SHP77 treated with DMSO at 0.1 percent for 48 hours (cell line): ENCODE measurements at regions not wholly inside any gene's neighbourhood (a gene's known extent, or its start where the extent isn't known, plus 50 kb on each side); places are given as distances from the start of the nearest gene placed in this dataset.
"Not testable (repeated sequence)": the region's sequence is repeated elsewhere in the genome, so short reads cannot be mapped to it uniquely, and the experiment has no call there.

Experiments
- DNase-seq: peaks from one replicate; lab custom pipeline; 2025; lab: John Stamatoyannopoulos, UW

DNA sequence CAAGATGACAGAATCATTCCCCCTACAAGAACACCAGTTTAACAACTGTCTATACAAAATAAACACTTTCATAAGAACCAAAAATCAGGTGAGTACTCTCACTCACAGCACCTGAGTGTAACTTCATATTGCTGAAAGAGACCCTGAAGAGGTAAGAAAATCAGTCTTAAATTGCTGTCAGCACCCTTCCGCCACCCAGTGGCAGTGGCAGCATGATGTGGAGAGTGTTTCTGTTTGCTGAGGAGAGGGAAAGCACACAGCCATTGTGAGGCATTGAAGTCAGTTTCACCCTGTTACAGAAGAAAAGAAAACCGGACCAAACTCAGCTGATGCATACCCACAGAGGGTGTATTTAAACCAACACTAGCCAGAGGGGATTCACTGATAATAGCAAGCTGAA lies 1240.8 kb upstream of the CRIM1 start:
- DNase-seq, result no peak

DNA sequence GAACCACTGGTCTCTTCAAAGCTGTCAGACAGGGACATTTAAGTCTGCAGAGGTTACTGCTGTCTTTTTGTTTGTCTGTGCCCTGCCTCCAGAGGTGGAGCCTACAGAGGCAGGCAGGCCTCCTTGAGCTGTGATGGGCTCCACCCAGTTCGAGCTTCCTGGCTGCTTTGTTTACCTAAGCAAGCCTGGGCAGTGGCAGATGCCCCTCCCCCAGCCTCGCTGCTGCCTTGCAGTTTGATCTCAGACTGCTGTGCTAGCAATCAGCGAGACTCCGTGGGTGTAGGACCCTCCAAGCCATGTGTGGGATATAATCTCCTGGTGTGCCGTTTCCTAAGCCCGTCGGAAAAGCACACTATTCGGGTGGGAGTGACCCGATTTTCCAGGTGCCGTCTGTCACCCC lies 1243.2 kb upstream of the CRIM1 start:
- not testable (repeated sequence) for DNase-seq

DNA sequence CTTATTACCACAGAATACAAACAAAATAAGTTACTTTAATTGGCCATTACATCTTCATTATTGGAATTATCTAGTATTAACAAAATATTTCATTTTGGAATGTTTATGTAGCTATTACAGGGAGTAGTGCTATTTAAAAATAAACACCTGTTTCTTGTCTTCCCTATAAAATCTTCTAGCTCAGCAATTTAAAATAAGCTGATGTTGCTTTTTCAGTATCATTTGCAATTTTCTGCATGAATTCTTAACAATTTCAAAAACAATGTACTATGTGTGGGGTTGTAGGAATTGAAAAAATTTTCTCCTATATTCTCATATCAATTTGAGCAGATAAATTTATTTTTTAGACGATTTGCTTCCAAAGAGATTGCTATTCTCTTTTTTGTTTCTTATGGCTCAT lies 1251.3 kb upstream of the CRIM1 start:
- DNase-seq, result no peak

DNA sequence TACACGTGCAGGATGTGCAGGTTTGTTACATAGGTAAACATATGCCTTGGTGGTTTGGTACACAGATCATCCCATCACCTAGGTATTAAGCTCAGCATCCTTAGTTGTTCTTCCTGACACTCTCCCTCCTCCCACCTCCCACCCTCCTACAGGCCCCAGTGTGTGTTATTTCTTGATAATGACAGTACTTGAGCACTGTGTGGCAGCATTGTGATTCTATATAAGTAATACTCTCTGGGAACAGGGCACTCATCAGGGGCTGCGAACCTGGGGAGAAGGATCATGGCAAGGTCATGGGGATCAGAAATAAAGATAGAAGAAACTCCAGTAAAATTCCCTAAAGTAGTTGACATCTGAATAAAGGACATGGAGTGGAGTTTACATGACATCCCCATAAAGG lies 1256.2 kb upstream of the CRIM1 start:
- no peak for DNase-seq

DNA sequence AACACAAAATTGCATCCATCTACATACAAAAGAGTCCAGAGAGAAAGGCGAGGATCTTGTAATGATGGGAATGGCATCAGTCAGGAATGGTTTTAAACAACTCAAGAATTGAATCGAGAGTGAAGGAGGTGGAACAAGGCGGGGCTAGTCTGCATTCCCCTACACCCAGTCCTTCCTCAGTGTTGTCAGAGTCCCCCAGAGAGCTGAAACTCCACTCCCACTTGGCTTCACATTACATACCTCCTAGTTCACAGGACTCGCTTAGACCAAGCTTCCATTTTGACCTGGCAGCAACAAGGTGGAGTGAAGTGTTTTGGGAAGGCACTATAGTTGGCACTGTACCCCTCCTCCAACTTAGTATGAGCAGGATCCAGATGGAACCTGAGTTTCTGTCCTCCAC lies 1273.5 kb upstream of the CRIM1 start:
- DNase-seq, result no peak

DNA sequence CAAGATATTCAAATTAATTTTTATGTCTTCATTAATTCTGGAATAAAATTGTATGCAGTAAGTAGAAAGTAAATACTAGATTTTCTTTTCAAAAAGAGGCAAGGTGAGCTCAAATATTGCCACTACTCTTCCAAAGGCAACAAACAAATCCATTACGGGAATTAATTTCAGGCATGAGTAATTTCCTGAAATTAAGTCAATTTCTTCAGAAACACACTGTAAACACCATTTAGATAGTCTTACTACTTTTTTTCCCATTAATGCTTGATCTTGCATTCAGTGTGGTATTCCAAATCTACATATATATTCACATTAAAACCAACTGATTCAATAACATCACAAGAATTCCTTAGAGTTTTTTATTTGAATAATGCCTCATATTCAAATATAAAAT lies 1274.0 kb upstream of the CRIM1 start:
- DNase-seq, result no peak

DNA sequence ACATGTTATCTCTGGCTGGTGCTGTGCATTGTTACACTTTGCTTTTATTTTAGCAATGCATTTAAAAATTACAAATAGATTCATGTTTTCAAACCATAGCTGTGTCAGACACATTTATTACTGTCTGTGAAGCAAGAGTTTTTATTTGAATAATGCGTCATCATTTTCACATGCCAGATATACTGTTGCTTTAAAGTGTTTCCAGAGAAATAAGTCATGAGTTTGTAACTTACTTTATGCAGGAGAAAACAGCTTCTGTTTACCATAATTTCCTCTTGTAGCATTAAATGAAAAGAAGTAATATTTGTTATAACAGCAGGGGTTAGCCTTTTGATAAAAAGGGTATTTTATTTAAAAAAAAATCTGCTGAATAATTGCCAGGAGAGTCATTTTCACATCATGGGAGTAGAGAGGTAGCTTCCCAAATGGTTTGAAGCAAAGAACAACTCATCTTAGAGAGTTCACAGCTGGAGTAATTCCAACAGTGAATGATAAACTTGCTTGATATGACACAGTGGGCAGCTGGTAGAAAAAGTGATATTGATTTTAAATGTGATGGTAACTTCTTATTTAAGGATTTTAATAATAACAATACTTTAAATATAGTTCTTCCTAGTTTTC lies 1274.5 kb upstream of the CRIM1 start:
- DNase-seq, result no peak

DNA sequence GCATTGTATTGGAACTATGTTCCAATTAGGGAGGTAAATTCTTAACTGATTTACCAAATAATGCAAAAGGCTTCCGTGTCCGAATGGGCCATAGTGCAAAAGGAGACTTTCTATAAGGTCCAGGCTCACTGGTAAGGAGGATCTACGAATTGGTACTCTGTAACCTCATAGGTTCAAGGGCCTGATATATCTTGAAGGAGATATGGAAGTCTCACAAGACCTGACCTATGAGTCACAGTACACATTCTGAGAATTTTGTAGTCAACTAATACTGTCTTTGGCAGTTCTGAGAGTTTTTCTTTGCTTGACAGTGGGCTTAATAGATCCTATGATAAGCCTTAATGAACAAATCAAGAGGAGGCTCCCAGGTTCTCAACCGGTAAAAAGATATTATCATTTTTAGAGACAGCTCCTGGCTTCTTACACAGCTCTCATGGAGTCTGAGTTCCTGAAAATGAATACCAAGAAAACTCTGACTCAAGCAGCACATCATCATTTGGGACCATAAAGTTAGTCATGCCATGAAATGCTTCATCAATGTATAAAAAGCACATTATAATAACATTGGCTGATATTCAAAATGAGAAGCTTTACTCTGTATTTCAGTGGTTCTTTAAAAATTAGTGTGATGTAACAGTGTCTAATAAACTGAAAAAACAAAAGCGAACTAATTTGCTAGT lies 1275.2 kb upstream of the CRIM1 start:
- no peak for DNase-seq

DNA sequence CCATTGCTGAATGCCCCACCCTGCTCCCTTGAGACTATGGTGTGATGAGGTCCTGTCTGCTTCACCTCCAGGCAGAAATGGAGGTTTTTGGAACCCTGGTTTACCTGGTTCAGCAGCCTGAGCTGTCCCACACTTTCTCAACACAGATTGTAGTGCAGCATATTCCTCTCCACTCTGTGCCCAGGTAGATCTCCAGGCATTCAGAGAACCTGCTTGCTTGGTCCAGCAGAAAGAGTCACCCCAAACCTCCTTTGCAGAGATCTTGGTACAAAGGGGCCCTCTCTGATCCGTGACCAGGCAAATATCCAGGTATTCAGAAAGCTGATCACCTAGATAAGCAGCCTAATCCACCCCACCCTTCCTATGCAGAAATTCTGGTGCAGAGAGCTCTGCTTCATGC lies 1288.2 kb upstream of the CRIM1 start:
- no peak for DNase-seq

DNA sequence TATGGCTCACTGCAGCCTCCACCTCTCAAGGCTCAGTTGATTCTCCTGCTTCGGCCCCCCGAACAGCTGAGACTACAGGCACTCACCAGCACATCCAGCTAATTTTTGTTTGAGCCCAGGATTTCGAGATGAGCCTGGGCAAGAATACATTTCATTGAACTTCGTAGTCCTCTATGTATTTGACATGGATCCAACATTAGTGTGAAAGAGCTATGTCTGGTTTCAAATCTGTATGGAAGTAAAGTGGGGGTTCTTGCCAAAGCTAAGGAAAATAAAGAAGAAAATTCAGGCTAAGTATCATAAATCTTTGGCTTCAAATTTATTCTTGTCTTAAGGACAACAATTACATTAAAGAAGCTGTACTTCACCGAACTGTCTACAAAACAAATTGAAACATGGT lies 1291.7 kb upstream of the CRIM1 start:
- no peak for DNase-seq

DNA sequence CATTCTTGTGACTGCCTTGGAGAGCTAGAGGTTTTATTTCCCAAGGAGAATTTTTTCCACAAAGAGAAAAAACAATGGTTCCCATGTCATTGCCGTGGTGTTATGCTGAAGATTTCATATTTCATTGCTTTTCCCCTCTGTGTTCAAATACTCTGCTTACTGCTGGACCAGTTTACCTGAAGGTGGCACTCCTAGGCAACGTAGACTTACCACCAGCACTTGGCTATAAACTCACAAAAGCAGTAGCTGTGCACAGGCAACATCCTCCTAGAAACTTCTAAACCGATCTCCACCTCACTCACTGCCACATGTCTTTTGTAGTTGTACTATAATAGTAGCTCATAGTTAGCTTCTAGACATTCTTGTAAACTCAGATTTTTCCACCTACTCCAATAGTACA lies 1319.7 kb upstream of the CRIM1 start:
- DNase-seq, result no peak

DNA sequence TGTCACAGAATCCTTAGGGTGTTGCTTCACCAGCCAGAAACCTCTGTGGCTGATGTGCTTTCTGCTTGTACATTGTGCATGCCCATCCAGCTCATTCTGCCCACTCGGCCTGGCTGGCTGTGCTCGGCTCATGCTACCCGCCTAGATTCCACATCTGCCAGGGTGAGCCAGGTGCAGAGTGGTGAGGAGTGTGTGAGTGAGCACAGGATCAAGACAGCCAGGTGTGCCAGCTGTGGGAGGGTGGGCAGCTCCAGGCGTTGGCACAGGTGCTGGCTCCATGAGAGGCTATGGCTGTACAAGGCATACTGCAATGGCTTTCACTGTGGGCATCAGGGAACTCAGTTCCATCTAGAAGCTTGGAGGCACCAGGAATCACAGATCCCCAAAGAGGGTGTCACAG lies 1321.8 kb upstream of the CRIM1 start:
- no peak for DNase-seq

DNA sequence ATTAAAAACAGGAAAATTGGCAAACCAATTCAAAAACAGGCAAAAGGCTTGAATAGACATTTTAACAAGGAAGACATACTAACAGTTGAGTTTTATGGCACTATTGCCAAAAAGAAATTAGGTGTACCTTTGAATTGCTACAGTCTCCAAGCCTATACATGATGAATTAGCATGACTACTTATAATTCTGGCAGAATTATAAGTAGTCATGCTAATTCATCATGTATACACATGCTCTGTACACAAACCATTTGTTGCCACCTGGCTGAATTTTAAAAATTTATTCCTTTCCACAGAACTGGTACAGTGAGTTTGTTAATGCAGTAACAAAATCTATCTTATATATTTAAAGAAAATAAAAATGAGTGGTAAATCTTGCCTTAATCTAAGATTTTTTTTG lies 1332.0 kb upstream of the CRIM1 start:
- DNase-seq, result no peak

DNA sequence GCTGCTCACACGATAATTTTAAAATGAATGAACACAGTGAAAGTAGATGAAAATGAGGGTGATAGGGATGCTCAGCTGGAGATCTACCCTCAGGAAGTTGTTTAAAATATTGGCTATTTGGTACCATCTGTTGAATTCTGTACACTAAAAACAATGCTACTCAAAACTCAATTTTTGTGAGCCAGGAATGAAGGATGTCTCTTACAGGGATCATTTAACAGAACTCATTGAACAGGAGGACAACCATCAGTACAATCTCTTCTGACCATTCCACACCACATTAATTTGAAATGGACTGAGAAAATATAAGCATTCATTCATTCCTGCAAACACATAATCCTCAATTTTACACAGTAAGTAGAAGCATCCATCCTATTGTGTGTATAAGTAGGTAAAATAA lies 1355.1 kb upstream of the CRIM1 start:
- DNase-seq, result no peak

DNA sequence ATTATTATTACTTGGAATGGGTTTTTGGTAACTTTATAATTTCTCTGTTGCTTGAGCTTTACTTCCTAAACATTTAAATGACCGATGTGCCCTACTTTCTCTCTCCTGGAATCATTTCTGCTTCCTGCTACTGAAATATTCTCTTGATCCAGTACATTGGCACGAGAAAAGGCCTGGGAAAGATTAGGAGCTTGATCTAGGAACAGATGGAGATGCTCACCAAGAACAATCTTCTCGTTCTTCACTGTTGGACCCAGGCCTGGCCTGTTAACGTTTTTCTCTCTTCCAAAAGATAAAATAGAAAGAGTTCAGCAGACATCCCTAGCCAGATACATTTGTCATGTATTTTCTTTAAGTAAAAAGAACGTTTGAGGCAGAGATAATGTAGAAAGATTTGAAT lies 1356.8 kb upstream of the CRIM1 start:
- no peak for DNase-seq

DNA sequence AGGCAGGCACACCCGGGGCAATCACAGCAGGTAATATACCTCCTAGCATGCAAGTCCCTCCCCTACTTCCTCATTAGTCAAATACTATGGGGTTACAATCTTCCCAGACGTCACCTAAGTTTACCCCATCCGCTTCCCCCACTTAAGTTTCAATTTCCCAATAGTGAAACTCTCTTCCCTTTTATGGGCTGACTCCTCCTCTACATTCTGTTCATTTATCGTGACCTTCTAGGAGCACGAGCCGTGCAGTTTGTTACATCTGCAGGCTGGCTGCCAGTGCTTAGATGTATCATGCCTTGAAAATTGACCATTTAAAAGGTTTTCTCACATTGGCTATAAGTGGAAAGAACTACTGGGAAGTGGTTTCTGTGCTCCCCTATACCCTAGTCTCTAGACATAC lies 1357.8 kb upstream of the CRIM1 start:
- DNase-seq, result no peak

DNA sequence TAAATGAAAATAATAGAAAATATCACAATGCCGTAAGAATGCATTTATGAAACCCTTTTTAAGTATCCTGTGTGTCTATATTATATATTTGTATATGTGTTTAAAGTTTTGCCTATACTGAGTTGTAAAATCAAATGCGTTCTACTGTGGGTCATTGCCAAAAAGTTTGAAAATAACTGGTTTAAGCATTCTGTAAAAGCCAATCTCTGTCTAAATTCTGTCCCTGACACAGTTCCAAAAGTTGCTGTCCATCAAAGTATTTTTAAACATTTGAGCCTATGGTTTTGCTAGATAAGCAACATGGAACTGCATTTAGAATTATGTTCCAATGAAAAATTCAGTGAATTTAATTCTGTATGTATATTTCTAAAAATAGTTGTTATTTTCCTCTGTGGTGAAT lies 1360.4 kb upstream of the CRIM1 start:
- DNase-seq, result no peak

DNA sequence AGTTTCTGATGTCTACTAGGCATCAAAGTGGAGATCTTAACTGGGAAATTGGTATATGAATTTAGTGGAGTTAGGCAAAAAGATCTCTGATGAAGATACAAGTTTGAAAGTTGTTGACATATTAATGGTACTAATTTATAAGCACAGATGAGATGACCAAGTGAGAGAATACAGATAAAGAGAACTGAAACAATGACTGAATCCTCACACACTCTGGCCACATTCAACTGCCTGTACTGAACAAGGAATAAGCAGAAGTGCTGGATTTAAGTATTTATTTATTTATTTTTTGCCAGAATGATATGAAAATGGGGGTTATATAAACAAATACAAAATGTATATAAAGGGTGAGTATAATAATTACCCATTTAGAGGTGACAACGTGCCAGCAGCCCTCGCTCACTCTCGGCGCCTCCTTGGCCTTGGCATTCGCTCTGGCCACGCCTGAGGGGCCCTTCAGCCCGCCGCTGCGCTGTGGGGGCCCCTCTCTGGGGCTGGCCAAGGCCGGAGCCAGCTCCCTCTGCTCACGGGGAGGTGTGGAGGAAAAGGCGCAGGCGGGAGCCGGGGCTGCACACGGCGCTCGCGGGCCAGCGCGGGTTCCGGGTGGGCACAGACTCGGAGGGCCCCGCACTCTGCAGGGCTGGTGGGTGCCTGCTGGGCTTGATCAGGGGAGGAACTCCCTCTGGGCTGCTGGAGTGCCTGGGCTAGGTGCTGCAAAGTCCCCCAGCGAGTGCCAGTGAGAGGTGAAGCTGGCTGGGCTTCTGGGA lies 1363.9 kb upstream of the CRIM1 start:
- DNase-seq, result no peak

DNA sequence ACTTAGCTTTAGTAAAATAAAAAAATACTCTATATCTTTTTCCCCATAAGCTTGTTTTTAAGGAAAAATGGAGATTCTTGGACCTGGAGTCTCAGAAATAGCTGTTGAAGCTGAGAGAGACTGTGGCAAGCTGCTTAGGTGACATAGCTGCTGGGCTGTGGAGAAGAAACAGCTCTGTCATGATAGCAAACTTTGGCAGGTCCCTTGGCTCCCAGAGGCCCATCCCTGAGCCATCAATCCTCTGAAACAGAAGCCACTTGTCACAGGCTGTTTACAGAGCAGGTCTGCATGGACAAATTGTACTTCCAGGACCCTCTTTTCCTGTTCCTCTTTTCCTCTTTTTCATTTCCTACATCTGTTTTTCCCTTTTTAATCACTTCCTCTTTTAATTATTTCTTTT lies 1370.1 kb upstream of the CRIM1 start:
- DNase-seq, result no peak

DNA sequence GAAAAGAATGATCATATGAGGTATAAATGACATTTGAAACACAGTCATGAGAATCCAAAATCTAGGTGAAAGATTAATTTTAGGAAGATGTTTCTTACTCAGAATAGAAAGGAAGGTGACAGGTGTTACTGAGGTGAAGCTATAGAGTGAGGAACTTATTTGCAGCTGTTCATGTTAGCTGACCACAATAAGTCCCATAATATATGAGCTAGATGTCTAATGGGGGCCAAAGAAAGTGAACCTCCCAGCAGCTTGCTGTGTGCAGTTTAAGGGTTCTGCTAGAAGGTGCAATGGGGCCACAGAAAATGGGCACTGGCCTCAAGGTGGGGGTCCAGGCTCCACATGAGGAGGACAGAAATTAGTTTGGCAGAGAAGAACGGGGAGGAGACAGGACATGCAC lies 1374.9 kb upstream of the CRIM1 start:
- no peak for DNase-seq

DNA sequence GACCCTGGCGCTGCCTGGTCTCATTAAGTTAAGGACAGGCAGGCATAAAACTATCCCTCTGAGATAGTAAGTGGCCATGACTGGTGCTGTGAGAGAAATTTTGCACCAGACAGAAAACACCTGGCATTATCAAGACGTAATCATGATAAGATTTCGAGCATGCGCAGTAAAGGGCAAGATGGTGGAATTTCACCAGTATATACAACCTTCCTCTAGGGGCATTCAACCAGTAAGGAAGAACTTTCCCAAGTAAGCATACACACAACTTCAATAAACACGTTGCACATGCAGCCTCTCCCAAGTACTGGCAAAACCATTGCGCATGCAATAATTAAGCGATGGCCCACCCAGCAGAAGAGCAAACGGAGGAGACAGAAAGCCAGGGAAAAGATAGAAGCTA lies 1376.4 kb upstream of the CRIM1 start:
- no peak for DNase-seq

DNA sequence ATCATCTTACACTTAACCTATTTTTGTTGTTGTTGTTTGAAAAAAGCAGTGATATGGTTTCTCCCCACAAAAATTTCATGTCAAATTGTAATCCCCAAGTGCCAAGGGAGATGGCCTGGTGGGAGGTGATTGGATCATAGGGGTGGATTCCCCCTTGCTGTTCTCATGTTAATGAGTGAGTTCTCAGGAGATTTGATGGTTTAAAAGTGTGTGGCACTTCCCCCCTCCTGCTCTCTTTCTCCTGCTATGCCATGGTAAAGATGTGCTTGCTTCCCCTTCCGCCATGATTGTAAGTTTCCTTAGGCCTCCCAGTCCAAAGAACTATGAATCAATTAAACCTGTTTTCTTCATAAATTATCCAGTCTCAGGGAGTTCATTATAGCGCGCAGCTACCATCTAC lies 1362.7 kb upstream of the FAM98A start:
- DNase-seq, result no peak

DNA sequence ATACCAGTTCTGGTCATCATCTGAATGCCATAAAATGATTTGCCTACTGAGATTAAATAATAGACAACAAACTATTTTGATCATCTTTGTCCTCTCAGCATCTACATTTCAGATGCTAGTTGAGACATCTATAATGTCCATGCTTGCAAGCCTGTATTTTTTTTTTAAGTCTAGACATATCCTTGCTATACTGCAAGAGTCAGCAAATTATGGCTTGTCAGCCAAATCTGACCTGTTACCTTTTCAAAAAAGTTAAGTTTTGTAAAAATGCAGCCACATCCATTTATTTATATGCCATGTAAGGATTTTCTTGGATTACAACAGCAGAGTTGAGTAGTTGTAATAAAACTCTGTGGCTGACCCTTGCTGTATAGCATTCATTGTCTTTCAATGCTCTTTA lies 1355.7 kb upstream of the FAM98A start:
- DNase-seq, result no peak

DNA sequence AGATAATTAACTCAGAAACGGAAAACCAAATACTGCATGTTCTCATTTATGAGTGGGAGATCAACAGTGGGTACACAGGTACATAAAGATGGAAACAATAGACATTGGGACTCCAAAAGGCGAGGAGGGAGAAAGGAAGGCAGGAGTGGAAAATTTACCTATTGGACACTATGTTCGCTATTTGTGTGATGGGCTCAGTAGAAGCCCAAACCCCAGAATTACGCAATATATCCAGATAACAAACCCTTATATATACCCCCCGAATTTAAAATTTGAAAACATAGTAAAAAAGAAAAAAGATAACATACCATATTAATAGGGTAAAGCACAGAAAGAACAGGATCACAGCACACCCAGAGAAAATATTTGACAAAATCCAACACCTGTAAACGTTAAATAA lies 1351.7 kb upstream of the FAM98A start:
- DNase-seq, result no peak
